ENCODE measurements at regions not wholly inside any gene's neighbourhood (a gene's known extent, or its start where the extent isn't known, plus 50 kb on each side); places are given as distances from the start of the nearest gene placed in this dataset.

GRCh38 chr13:111565400-111565799, 245.0 kb downstream of the TEX29 start:
- no peak for DNase-seq
- no peak overlapping the region for H3K4me3 ChIP-seq
- no peaks in the 10 kb centered on the region for H3K27me3 ChIP-seq
- no peaks in the 10 kb centered on the region for H3K9me3 ChIP-seq
- no peaks in the 10 kb centered on the region for H3K36me3 ChIP-seq (ENCODE audit: low read depth, missing control alignments)
- intact Hi-C loops (cut with DNase I; ENCODE audit: low total_unique reads), result no loop called here
- H3K27ac ChIP-seq, result no peak overlapping the region
- TF ChIP-seq POLR2A (IDR thresholded peaks at IDR 0.05) (no peak), CTCF (IDR thresholded peaks at IDR 0.05) (no peak)
- 81 to 91% methylated on average over 7 to 10 of the region's 10 CpGs for WGBS, 2 donors
- H3K4me1 ChIP-seq, result no peaks in the 10 kb centered on the region

- no peak overlapping the region for H3K4me3 ChIP-seq
- no peaks in the 10 kb centered on the region for H3K27me3 ChIP-seq
- H3K36me3 ChIP-seq (ENCODE audit: low read depth, missing control alignments), result no peaks in the 10 kb centered on the region
- no peaks in the 10 kb centered on the region for H3K9me3 ChIP-seq
- H3K4me1 ChIP-seq, result no peaks in the 10 kb centered on the region
- intact Hi-C loops (cut with DNase I; ENCODE audit: low total_unique reads), result no loop called here
- no peak overlapping the region for H3K27ac ChIP-seq
- TF ChIP-seq CTCF (IDR thresholded peaks at IDR 0.05) (no peak), POLR2A (IDR thresholded peaks at IDR 0.05) (no peak)
- 80 to 96% methylated on average over 11 to 12 of the region's 12 CpGs for WGBS, 2 donors
- no peak for DNase-seq
Observed at GRCh38 chr13:111566567-111566966, 246.1 kb downstream of the TEX29 start.

- 84 to 91% methylated on average over 15 to 16 of the region's 16 CpGs for WGBS, 2 donors
- Histone ChIP-seq H3K9me3 (no peaks in the 10 kb centered on the region), H3K27ac (no peak overlapping the region), H3K4me1 (no peaks in the 10 kb centered on the region), H3K27me3 (no peaks in the 10 kb centered on the region), H3K36me3 (ENCODE audit: low read depth, missing control alignments) (no peaks in the 10 kb centered on the region), H3K4me3 (no peak overlapping the region)
- no peak for DNase-seq
- intact Hi-C loops (cut with DNase I; ENCODE audit: low total_unique reads), result no loop called here
- TF ChIP-seq CTCF (IDR thresholded peaks at IDR 0.05) (no peak), POLR2A (IDR thresholded peaks at IDR 0.05) (no peak)
Observed at GRCh38 chr13:111567637-111568036, 247.2 kb downstream of the TEX29 start.

- 69 to 70% methylated on average over 8 of the region's 8 CpGs for WGBS, 2 donors
- H3K4me1 ChIP-seq, result no peaks in the 10 kb centered on the region
- no peaks in the 10 kb centered on the region for H3K27me3 ChIP-seq
- TF ChIP-seq CTCF (IDR thresholded peaks at IDR 0.05) (no peak), POLR2A (IDR thresholded peaks at IDR 0.05) (no peak)
- no peaks in the 10 kb centered on the region for H3K36me3 ChIP-seq (ENCODE audit: low read depth, missing control alignments)
- intact Hi-C loops (cut with DNase I; ENCODE audit: low total_unique reads), result no loop called here
- no peak for DNase-seq
- no peaks in the 10 kb centered on the region for H3K9me3 ChIP-seq
- H3K27ac ChIP-seq, result no peak overlapping the region
- H3K4me3 ChIP-seq, result no peak overlapping the region
Observed at GRCh38 chr13:111568290-111568689, 247.8 kb downstream of the TEX29 start.

- Histone ChIP-seq H3K36me3 (ENCODE audit: low read depth, missing control alignments) (no peaks in the 10 kb centered on the region), H3K4me3 (no peak overlapping the region), H3K27me3 (no peaks in the 10 kb centered on the region), H3K9me3 (no peaks in the 10 kb centered on the region), H3K27ac (no peak overlapping the region), H3K4me1 (no peaks in the 10 kb centered on the region)
- intact Hi-C loops (cut with DNase I; ENCODE audit: low total_unique reads), result no loop called here
- DNase-seq, result no peak
- TF ChIP-seq POLR2A (IDR thresholded peaks at IDR 0.05) (no peak), CTCF (IDR thresholded peaks at IDR 0.05) (no peak)
- 76 to 84% methylated on average over 1 of the region's 1 CpG for WGBS, 2 donors
Observed at GRCh38 chr13:111570911-111571310, 250.5 kb downstream of the TEX29 start.

Data from testis (tissue), 2 donors.